ENCODE measurements at regions not wholly inside any gene's neighbourhood (a gene's known extent, or its start where the extent isn't known, plus 50 kb on each side); places are given as distances from the start of the nearest gene placed in this dataset.

- ChIA-PET RAD21 (ENCODE audit: unreplicated experiment) (interaction anchor here (0.6 kb wide), 1 partner anchor 43 kb away, joined by 3 read pairs; no protein-coding TSS in a partner anchor), POLR2A (no interaction called here), SMC1A (ENCODE audit: uncharacterized antibody, unreplicated experiment) (no interaction called here), CTCF (interaction anchor here (1.3 kb wide), 1 partner anchor 473 kb away, joined by 3 read pairs; no protein-coding TSS in a partner anchor)
- BruUV-seq (replicated peaks): no TSS peak
- Histone ChIP-seq H2AFZ (ENCODE audit: control insufficient read depth, low read depth, low read length) (no peak overlapping the region), H3K79me2 (ENCODE audit: control insufficient read depth, insufficient read depth, low read length) (no peaks in the 10 kb centered on the region), H3K27ac (ENCODE audit: control insufficient read depth, insufficient read depth) (no peak overlapping the region), H3K9ac (ENCODE audit: control insufficient read depth, insufficient read depth, low read length) (no peak overlapping the region), H4K20me1 (ENCODE audit: control insufficient read depth, insufficient read depth) (no peaks in the 10 kb centered on the region; the same call in 1 of the 2 replicates), H3K4me2 (ENCODE audit: control insufficient read depth, insufficient read depth) (no peak overlapping the region), H3K4me3 (no peak overlapping the region), H3K36me3 (ENCODE audit: control insufficient read depth in 2 of 2, insufficient read depth in 2 of 2, low read length in 1 of 2) (no peaks in the 10 kb centered on the region), H3K4me1 (ENCODE audit: control insufficient read depth, insufficient read depth, low read length) (no peaks in the 10 kb centered on the region), H3K9me3 (replicated peaks; ENCODE audit: control insufficient read depth, insufficient read depth, low read length) (no peaks in the 10 kb centered on the region), H3K27me3 (replicated peaks in 1 of 2; ENCODE audit: control insufficient read depth in 2 of 2, insufficient read depth in 2 of 2, low read length in 1 of 2) (peaks cover 0 to 1% of the 10 kb centered on the region in 2 experiments; a peak in 2 of 4 replicates)
- in situ Hi-C loops (cut with MboI): no loop called here
- 79% methylated on average over 3 of the region's 3 CpGs for WGBS (ENCODE audit: insufficient coverage, insufficient replicate concordance, low lambda C conversion rate, missing lambda C conversion rate)
- TF ChIP-seq NFXL1 (IDR thresholded peaks at IDR 0.05; ENCODE audit: borderline replicate concordance) (no peak), ZNF592 (IDR thresholded peaks at IDR 0.05) (no peak), CHD2 (IDR thresholded peaks at IDR 0.05; ENCODE audit: borderline replicate concordance, low read depth, low read length) (no peak), EZH2 (IDR thresholded peaks at IDR 0.05; ENCODE audit: borderline replicate concordance, control insufficient read depth, low read depth, low read length) (no peak), CEBPB (IDR thresholded peaks at IDR 0.05; ENCODE audit: borderline replicate concordance in 1 of 2, low read depth in 2 of 2, low read length in 2 of 2) (no peak), PML (IDR thresholded peaks at IDR 0.05; ENCODE audit: low read length) (no peak), BHLHE40 (IDR thresholded peaks at IDR 0.05; ENCODE audit: borderline replicate concordance in 1 of 2, low read depth in 2 of 2, low read length in 1 of 2) (no peak), EGR1 (IDR thresholded peaks at IDR 0.05; ENCODE audit: borderline replicate concordance in 1 of 2, low read depth in 2 of 2, low read length in 2 of 2) (no peak), JUND (IDR thresholded peaks at IDR 0.05; ENCODE audit: low read depth, low read length) (no peak), CHD1 (IDR thresholded peaks at IDR 0.05; ENCODE audit: low read depth, low read length) (no peak)
- intact Hi-C loops (cut with micrococcal nuclease; ENCODE audit: unreplicated experiment): no loop called here
- FAIRE-seq: no peak
- no peak for ATAC-seq
- no peak for DNase-seq (ENCODE audit: low read depth, low spot score)
These were observed 362.7 kb upstream of the SULF2 start for GRCh38 chr20:48148020-48148419.
